Trophoblast cell (in vitro differentiated cells and primary cell): ENCODE measurements at regions not wholly inside any gene's neighbourhood (a gene's known extent, or its start where the extent isn't known, plus 50 kb on each side); places are given as distances from the start of the nearest gene placed in this dataset.

Experiments used
- DNase-seq, 2 donors: peaks; one replicate each; pipeline ENCODE4 v3.0.0-alpha.2; 2016
- H2AFZ ChIP-seq: 2 replicates; pipeline ENCODE4 v1.6.1; 2013; ENCODE audit warnings: low read length, moderate library complexity, mild to moderate bottlenecking; ENCODE audit not compliant: insufficient read depth, poor library complexity
- H2AK5ac ChIP-seq: 2 replicates; pipeline ENCODE4 v1.6.1; 2013; ENCODE audit warnings: mild to moderate bottlenecking, low read length
- H2BK120ac ChIP-seq: 2 replicates; pipeline ENCODE4 v1.6.1; 2013; ENCODE audit warnings: low read length, mild to moderate bottlenecking, moderate library complexity; ENCODE audit not compliant: insufficient read depth, poor library complexity
- H2BK12ac ChIP-seq: 2 replicates; pipeline ENCODE4 v1.6.1; 2013; ENCODE audit warnings: mild to moderate bottlenecking, low read length, moderate library complexity
- H2BK5ac ChIP-seq: 2 replicates; pipeline ENCODE4 v1.6.1; 2013; ENCODE audit warnings: low read length, low read depth, moderate library complexity, mild to moderate bottlenecking; ENCODE audit not compliant: poor library complexity
- H3K14ac ChIP-seq: 2 replicates; pipeline ENCODE4 v1.6.1; 2013; ENCODE audit warnings: mild to moderate bottlenecking, low read length
- H3K18ac ChIP-seq: 2 replicates; pipeline ENCODE4 v1.6.1; 2013; ENCODE audit warnings: mild to moderate bottlenecking, low read length
- H3K23ac ChIP-seq: 2 replicates; pipeline ENCODE4 v1.6.1; 2013; ENCODE audit warnings: low read length
- H3K27ac ChIP-seq: 2 replicates; pipeline ENCODE4 v1.5.1; 2013; ENCODE audit warnings: low read depth, mild to moderate bottlenecking, inconsistent platforms, low read length, moderate library complexity
- H3K27me3 ChIP-seq: 2 replicates; pipeline ENCODE4 v1.6.1; 2013; ENCODE audit warnings: inconsistent platforms, mild to moderate bottlenecking, low read length, moderate library complexity; ENCODE audit not compliant: insufficient read depth
- H3K36me3 ChIP-seq, 2 experiments: 1 replicate in 1 of 2; 2 replicates in 1 of 2; pipeline ENCODE4 v1.6.1; 2013; ENCODE audit warnings: low read length in 2 of 2, mild to moderate bottlenecking in 2 of 2, moderate library complexity in 1 of 2; ENCODE audit not compliant: insufficient read depth in 2 of 2, control insufficient read depth in 1 of 2
- H3K4ac ChIP-seq: 2 replicates; pipeline ENCODE4 v1.6.1; 2013; ENCODE audit warnings: low read depth, mild to moderate bottlenecking, low read length, moderate library complexity
- H3K4me1 ChIP-seq, 2 experiments: 1 replicate in 1 of 2; 2 replicates in 1 of 2; pipeline ENCODE4 v1.6.1; 2013; ENCODE audit warnings: low read length in 2 of 2, mild to moderate bottlenecking in 2 of 2, moderate library complexity in 1 of 2; ENCODE audit not compliant: insufficient read depth in 2 of 2, control insufficient read depth in 1 of 2
- H3K4me2 ChIP-seq: 2 replicates; pipeline ENCODE4 v1.6.1; 2013; ENCODE audit warnings: inconsistent platforms, mild to moderate bottlenecking, low read length, moderate library complexity
- H3K4me3 ChIP-seq: 2 replicates; pipeline ENCODE4 v1.5.1; 2013; ENCODE audit warnings: mild to moderate bottlenecking, low read depth, low read length, inconsistent platforms
- H3K79me1 ChIP-seq: one replicate; pipeline ENCODE4 v1.6.1; 2013; ENCODE audit warnings: low read length
- H3K79me2 ChIP-seq: 2 replicates; pipeline ENCODE4 v1.6.1; 2013; ENCODE audit warnings: low read length, mild to moderate bottlenecking; ENCODE audit not compliant: control insufficient read depth, insufficient read depth, poor library complexity
- H3K9ac ChIP-seq: 2 replicates; pipeline ENCODE4 v1.6.1; 2013; ENCODE audit warnings: mild to moderate bottlenecking, low read length
- H3K9me3 ChIP-seq: 2 replicates; pipeline ENCODE4 v1.6.1; 2013; ENCODE audit warnings: low read depth, mild to moderate bottlenecking, control low read depth, inconsistent platforms, low read length; ENCODE audit not compliant: insufficient read depth
- H4K12ac ChIP-seq: 2 replicates; pipeline ENCODE4 v1.6.1; 2013; ENCODE audit warnings: low read depth, mild to moderate bottlenecking, low read length, moderate library complexity
- H4K8ac ChIP-seq: 2 replicates; pipeline ENCODE4 v1.6.1; 2013; ENCODE audit warnings: low read depth, mild to moderate bottlenecking, low read length, moderate library complexity
- H4K91ac ChIP-seq: one replicate; pipeline ENCODE4 v1.6.1; 2013; ENCODE audit warnings: low read depth, mild to moderate bottlenecking, low read length, moderate library complexity
- whole genome bisulfite sequencing: extraction: QIAGEN DNeasy Blood & Tissue Kit; methylation state at CpG from one replicate; pipeline ENCODE4 v1.1.7; 2013; ENCODE audit warnings: missing lambda C conversion rate; ENCODE audit not compliant: insufficient read length, insufficient coverage; ENCODE audit errors: extremely low coverage; 5-methylcytosine and 5-hydroxymethylcytosine counted together

- Histone ChIP-seq H2BK120ac (no peak overlapping the region), H3K9me3 (no peaks in the 10 kb centered on the region), H3K4me3 (no peak overlapping the region), H3K27ac (no peak overlapping the region), H3K36me3 (no peaks in the 10 kb centered on the region), H3K27me3 (no peaks in the 10 kb centered on the region), H2AFZ (no peak overlapping the region), H3K4me2 (no peak overlapping the region), H4K91ac (no peak overlapping the region), H4K8ac (no peak overlapping the region), H3K18ac (no peak overlapping the region), H3K4me1 (peaks cover 0 to under 1% of the 10 kb centered on the region in 2 experiments), H3K23ac (no peak overlapping the region), H3K4ac (no peak overlapping the region), H2AK5ac (no peak overlapping the region), H2BK12ac (no peak overlapping the region), H4K12ac (no peak overlapping the region), H3K14ac (no peak overlapping the region), H3K79me2 (no peaks in the 10 kb centered on the region), H3K79me1 (no peaks in the 10 kb centered on the region), H3K9ac (no peak overlapping the region), H2BK5ac (no peak overlapping the region)
- no peak for DNase-seq
These were observed 119.1 kb upstream of the RND3 start for GRCh38 chr2:150606380-150607060.

- Histone ChIP-seq H3K23ac (no peak overlapping the region), H3K9me3 (no peaks in the 10 kb centered on the region), H3K4me1 (peaks cover 0 to 2% of the 10 kb centered on the region in 2 experiments), H3K79me2 (no peaks in the 10 kb centered on the region), H3K14ac (no peak overlapping the region), H2BK120ac (no peak overlapping the region), H3K9ac (no peak overlapping the region), H2BK5ac (no peak overlapping the region), H3K79me1 (no peaks in the 10 kb centered on the region), H2AFZ (no peak overlapping the region), H4K12ac (no peak overlapping the region), H3K4me2 (no peak overlapping the region), H2BK12ac (no peak overlapping the region), H3K4me3 (no peak overlapping the region), H2AK5ac (no peak overlapping the region), H3K27me3 (no peaks in the 10 kb centered on the region), H3K27ac (no peak overlapping the region), H4K91ac (no peak overlapping the region), H3K4ac (no peak overlapping the region), H4K8ac (no peak overlapping the region), H3K18ac (no peak overlapping the region), H3K36me3 (no peaks in the 10 kb centered on the region)
- WGBS: no CpG with 5 or more reads among the region's 3 CpGs
- DNase-seq: no peak
These were observed 118.2 kb upstream of the RND3 start for GRCh38 chr2:150605664-150606063.

- H3K4me3 ChIP-seq: no peak overlapping the region
- H2AFZ ChIP-seq: no peak overlapping the region
- no peak overlapping the region for H2AK5ac ChIP-seq
- no peak overlapping the region for H4K91ac ChIP-seq
- H4K12ac ChIP-seq: no peak overlapping the region
- H3K4me1 ChIP-seq: peaks cover 0 to 2% of the 10 kb centered on the region in 2 experiments
- WGBS: no CpG with 5 or more reads among the region's 6 CpGs
- no peak for DNase-seq
- H3K27me3 ChIP-seq: no peaks in the 10 kb centered on the region
- H3K23ac ChIP-seq: no peak overlapping the region
- H3K18ac ChIP-seq: no peak overlapping the region
- no peak overlapping the region for H3K4me2 ChIP-seq
- H3K14ac ChIP-seq: no peak overlapping the region
- no peak overlapping the region for H4K8ac ChIP-seq
- H2BK120ac ChIP-seq: no peak overlapping the region
- H3K4ac ChIP-seq: no peak overlapping the region
- no peak overlapping the region for H3K9ac ChIP-seq
- no peak overlapping the region for H2BK12ac ChIP-seq
- H3K27ac ChIP-seq: no peak overlapping the region
- no peaks in the 10 kb centered on the region for H3K9me3 ChIP-seq
- H3K36me3 ChIP-seq: no peaks in the 10 kb centered on the region
- H2BK5ac ChIP-seq: no peak overlapping the region
- H3K79me1 ChIP-seq: no peaks in the 10 kb centered on the region
- H3K79me2 ChIP-seq: no peaks in the 10 kb centered on the region
These were observed 114.0 kb upstream of the RND3 start for GRCh38 chr2:150601280-150602038.

- Histone ChIP-seq H3K14ac (no peak overlapping the region), H4K8ac (no peak overlapping the region), H4K12ac (no peak overlapping the region), H3K27me3 (no peaks in the 10 kb centered on the region), H3K79me1 (no peaks in the 10 kb centered on the region), H2BK120ac (no peak overlapping the region), H4K91ac (no peak overlapping the region), H3K4me3 (no peak overlapping the region), H3K4me1 (peaks cover 0 to 2% of the 10 kb centered on the region in 2 experiments), H3K36me3 (no peaks in the 10 kb centered on the region), H3K23ac (no peak overlapping the region), H3K27ac (no peak overlapping the region), H3K9me3 (no peaks in the 10 kb centered on the region), H3K79me2 (no peaks in the 10 kb centered on the region), H3K4me2 (no peak overlapping the region), H3K18ac (no peak overlapping the region), H2BK5ac (no peak overlapping the region), H2AFZ (no peak overlapping the region), H3K9ac (no peak overlapping the region), H2AK5ac (no peak overlapping the region), H2BK12ac (no peak overlapping the region), H3K4ac (no peak overlapping the region)
- no peak for DNase-seq
These were observed 112.4 kb upstream of the RND3 start for GRCh38 chr2:150599889-150600288.
